Chondrocyte (in vitro differentiated cells): ENCODE measurements at regions not wholly inside any gene's neighbourhood (a gene's known extent, or its start where the extent isn't known, plus 50 kb on each side); places are given as distances from the start of the nearest gene placed in this dataset.

Experiments
- DNase-seq: peaks from one replicate; pipeline ENCODE4 v3.0.0; 2021; ENCODE audit warnings: mixed read lengths, low spot score
- H3K27ac Mint-ChIP-seq: one replicate; pipeline ENCODE4 v1.8.0; 2021; ENCODE audit warnings: mild to moderate bottlenecking, moderate library complexity, mixed read lengths; ENCODE audit not compliant: unreplicated experiment
- H3K27me3 Mint-ChIP-seq: 2 replicates; pipeline ENCODE4 v1.8.0; 2021; ENCODE audit warnings: low read depth, mixed read lengths
- H3K36me3 Mint-ChIP-seq: 2 replicates; pipeline ENCODE4 v1.8.0; 2021; ENCODE audit warnings: low read depth, mixed read lengths
- H3K4me1 Mint-ChIP-seq: 2 replicates; pipeline ENCODE4 v1.8.0; 2021; ENCODE audit warnings: low read depth, mild to moderate bottlenecking, mixed read lengths
- H3K4me3 Mint-ChIP-seq: one replicate; pipeline ENCODE4 v1.8.0; 2021; ENCODE audit warnings: mild to moderate bottlenecking, moderate library complexity, mixed read lengths; ENCODE audit not compliant: unreplicated experiment
- H3K9me3 Mint-ChIP-seq: 2 replicates; pipeline ENCODE4 v1.8.0; 2021; ENCODE audit warnings: low read depth, mixed read lengths
- CTCF ChIP-seq: fragments of 200-600 bp; sonication (generic); IDR thresholded peaks from 2 replicates; pipeline ENCODE4 v1.5.0; 2021; ENCODE audit warnings: antibody characterized with exemption, mild to moderate bottlenecking, moderate library complexity

DNA sequence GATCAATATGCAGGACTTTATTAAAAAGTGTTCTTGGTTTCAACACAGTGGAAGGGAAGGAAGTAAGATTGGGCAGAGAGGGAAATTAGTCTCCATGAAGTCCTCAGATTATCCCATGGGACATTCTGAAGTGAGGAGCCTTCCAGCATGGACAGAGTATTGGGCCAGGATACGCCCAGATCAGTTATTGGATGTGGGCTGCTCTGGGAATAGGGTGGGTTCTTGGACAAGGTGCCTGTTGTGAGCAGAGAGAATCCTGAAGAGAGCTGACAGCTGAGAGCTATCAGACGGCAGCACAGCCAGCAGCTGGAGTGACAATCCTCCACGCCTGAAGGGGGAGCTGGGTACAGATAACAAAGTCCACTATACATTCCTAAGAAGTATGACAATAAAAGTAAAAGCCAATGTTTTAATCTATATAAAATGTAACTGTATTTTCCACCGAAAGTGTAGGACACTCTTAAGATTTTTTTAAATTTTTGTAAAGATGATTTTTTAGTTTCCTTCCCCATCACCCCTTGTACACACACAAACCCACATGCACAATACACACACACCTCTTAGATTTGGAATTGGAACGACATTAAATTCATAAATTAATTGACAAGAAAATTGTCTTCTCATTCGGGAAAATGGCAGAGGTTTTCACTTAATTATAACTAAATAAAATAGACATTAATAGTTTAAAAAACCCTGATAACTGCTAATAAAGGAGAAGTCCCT lies 107.8 kb downstream of the FBXO5 start:
- Mint-ChIP-seq H3K27ac (no peak overlapping the region), H3K9me3 (peaks cover 8% of the 10 kb centered on the region), H3K4me3 (no peak overlapping the region), H3K4me1 (no peaks in the 10 kb centered on the region), H3K36me3 (no peaks in the 10 kb centered on the region), H3K27me3 (peaks cover 9% of the 10 kb centered on the region)
- DNase-seq, result no peak
- no peak for TF ChIP-seq CTCF

DNA sequence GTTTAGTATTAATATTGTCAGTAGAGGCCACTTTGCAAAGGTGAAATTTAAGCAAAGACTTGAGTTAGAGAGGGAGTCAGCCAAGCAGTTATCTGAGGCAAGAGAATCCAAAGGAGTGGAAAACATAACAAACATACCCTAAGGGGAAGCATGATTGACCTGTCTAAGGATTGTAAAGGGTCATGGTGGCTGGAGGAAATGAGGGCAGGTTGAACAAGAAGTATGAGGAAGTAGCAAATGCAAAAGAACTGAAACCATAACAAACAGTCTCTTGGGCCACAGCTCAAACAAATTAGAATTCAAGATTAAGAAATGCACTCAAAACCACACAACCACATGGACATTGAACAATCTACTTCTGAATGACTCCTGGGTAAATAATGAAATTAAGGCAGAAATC lies 103.2 kb downstream of the FBXO5 start:
- TF ChIP-seq CTCF, result no peak
- no peaks in the 10 kb centered on the region for H3K4me1 Mint-ChIP-seq
- no peak overlapping the region for H3K4me3 Mint-ChIP-seq
- no peak overlapping the region for H3K27ac Mint-ChIP-seq
- DNase-seq, result no peak
- H3K36me3 Mint-ChIP-seq, result no peaks in the 10 kb centered on the region
- peaks cover 31% of the 10 kb centered on the region for H3K9me3 Mint-ChIP-seq
- peaks cover 7% of the 10 kb centered on the region for H3K27me3 Mint-ChIP-seq

- TF ChIP-seq CTCF, result no peak
- H3K27ac Mint-ChIP-seq, result no peak overlapping the region
Observed at GRCh38 chr6:152893187-152893586, 89.7 kb downstream of the FBXO5 start.

GRCh38 chr6:152896923-152897322 lies 85.9 kb downstream of the FBXO5 start:
- no peak for TF ChIP-seq CTCF
- no peak for DNase-seq
- H3K9me3 Mint-ChIP-seq, result no peaks in the 10 kb centered on the region
- H3K27ac Mint-ChIP-seq, result no peak overlapping the region
- H3K36me3 Mint-ChIP-seq, result no peaks in the 10 kb centered on the region
- H3K4me1 Mint-ChIP-seq, result no peaks in the 10 kb centered on the region
- no peak overlapping the region for H3K4me3 Mint-ChIP-seq
- H3K27me3 Mint-ChIP-seq, result peaks cover 35% of the 10 kb centered on the region

More at GRCh38 chr6:152893187-152893586, 89.7 kb downstream of the FBXO5 start:
- no peak for DNase-seq
- Mint-ChIP-seq H3K4me3 (no peak overlapping the region), H3K27me3 (peaks cover 35% of the 10 kb centered on the region), H3K36me3 (no peaks in the 10 kb centered on the region), H3K4me1 (no peaks in the 10 kb centered on the region), H3K9me3 (peaks cover 3% of the 10 kb centered on the region)

DNA sequence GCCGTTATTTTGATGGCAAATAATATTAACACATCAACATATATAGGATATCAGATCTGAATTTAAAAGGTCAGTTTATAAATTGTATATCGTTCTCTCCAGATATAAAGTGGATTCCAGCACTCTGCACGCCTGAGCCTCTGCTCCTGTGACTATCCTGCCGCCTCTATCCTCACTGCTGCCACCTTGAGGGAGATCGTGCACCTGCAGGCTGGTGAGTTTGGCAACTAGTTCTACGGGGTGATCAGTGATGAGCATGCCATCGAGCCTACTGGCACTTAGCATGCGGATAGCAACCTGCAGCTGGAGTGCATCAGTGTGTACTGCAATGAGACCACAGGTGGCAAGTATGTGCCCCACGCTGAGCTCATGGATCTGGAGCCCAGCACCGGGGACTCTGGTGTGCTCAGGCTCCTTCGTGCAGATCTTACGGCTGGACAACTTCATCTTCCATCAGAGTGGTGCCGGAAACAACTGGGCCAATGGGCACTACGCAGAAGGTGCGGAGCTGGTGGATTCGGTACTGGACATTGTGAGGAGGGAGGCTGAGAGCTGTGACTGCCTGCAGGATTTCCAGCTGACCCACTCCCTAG lies 84.9 kb downstream of the FBXO5 start:
- Mint-ChIP-seq H3K27ac (no peak overlapping the region), H3K4me1 (no peaks in the 10 kb centered on the region), H3K36me3 (no peaks in the 10 kb centered on the region), H3K9me3 (no peaks in the 10 kb centered on the region), H3K27me3 (peaks cover 43% of the 10 kb centered on the region), H3K4me3 (no peak overlapping the region)
- peak; percentile 83 for TF ChIP-seq CTCF
- no peak for DNase-seq
